DND-41 (cell line): ENCODE measurements at regions not wholly inside any gene's neighbourhood (a gene's known extent, or its start where the extent isn't known, plus 50 kb on each side); places are given as distances from the start of the nearest gene placed in this dataset.

Source experiments
- CTCF ChIP-seq: IDR thresholded peaks from 2 replicates; pipeline ENCODE4 v1.5.1; 2012; ENCODE audit warnings: borderline replicate concordance, low read length, moderate library complexity, mild to moderate bottlenecking; ENCODE audit not compliant: poor library complexity, severe bottlenecking; ENCODE audit errors: extremely low read depth
- EZH2 ChIP-seq: IDR thresholded peaks from 3 replicates; pipeline ENCODE4 v1.6.1; 2012; ENCODE audit warnings: borderline replicate concordance, low read depth, mild to moderate bottlenecking, moderate library complexity, low read length, inconsistent platforms; ENCODE audit not compliant: severe bottlenecking

GRCh38 chr16:52184336-52184735 is 362.6 kb downstream of the TOX3 start:
- TF ChIP-seq CTCF, result no peak
- no peak for TF ChIP-seq EZH2
